HG03103 (cell line): ENCODE measurements at regions not wholly inside any gene's neighbourhood (a gene's known extent, or its start where the extent isn't known, plus 50 kb on each side); places are given as distances from the start of the nearest gene placed in this dataset.

ENCODE experiments used
- ATAC-seq: cut with Tn5 transposase; IDR thresholded peaks from one replicate; pipeline ENCODE4 v1.9.1; 2021; ENCODE audit warnings: low read depth; ENCODE audit not compliant: unreplicated experiment

GRCh38 chr7:118009419-118009818 lies 136.2 kb upstream of the CTTNBP2 start:
- ATAC-seq = no peak

DNA sequence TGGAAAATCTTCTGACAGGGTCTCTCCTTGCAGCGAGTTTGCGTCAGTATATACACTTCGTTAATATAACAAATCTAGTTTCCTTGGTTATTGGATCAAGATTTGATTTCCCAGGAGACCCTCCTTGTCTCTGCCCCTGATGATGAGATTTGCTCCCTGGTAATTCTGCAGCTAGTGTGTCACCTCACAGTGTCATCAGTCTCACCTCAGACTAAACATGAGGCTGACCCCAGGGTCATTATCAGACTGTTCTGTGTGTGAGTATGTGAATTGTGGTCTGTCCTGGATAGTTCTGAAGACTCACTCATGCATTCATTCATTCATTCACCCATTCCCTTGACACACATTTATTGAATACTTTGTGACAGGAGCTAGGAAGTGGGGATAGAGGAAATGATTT lies 138.4 kb upstream of the CTTNBP2 start:
- ATAC-seq = no peak

GRCh38 chr7:118013252-118014010 lies 140.2 kb upstream of the CTTNBP2 start:
- ATAC-seq = no peak

DNA sequence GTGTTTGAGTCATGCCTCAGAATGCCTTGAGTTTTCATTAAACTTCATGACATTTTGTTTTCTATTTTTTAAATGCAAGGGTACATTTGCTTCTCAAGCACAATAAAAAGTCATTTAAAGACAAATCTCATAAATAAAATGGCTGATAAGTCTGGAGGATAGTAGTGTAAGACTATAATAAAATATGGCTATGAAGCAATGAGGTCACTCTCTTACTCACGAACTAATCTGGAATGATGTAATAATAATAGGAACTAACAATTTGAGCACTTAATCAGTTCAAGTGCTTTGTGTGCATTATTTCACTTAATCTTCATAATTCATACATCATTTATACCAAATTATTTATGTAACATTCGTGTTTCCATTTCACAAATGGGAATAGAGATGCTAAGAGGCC lies 149.3 kb upstream of the CTTNBP2 start:
- no peak for ATAC-seq

DNA sequence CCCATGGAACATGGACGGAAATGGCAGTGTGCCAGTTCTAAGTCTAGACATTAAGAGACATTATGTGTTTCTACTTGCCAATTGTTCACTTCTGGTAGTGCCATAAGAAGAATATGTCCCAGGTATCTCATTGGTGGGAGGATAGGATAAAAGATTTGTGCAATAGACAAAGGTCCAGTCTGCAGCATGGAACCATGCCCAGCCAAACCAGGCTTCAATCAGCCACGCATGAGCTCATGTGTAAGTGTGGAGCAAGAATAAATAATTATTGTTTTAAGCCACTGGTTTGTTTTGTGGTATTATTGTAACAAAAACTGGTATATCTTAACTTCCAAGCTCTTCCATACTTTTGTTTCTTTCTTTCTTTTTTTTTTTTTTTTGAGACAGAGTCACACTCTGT lies 153.6 kb upstream of the CTTNBP2 start:
- ATAC-seq = no peak

- ATAC-seq = no peak
These were observed 155.0 kb upstream of the CTTNBP2 start for GRCh38 chr7:118028226-118028625.

DNA sequence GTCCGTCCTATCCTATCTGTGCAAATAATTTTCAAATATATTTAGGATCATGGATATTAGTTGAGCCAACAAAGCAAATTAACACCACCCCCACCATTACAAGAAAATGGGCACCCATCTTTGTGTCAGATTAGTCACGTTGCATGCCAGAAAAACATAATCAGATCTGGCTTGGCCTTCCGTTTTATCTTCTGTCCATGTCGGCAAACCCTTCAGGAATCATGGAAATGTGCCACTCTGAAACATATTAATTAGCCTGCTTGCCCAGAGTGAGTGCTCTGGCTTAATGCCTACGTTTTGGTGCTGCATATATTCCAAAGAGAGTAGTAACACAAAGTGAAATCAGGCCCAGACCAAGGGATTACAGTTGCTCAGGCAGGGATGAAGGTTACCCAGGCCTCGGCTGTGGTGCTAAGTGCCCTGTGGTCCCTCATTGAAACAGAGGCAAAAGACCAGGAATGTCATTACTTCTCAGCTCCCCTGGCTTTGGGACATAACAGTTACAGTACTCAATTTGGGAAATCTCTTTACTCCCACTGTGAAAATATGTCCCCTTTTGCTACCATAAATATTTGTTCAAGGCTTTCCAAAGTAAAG lies 154.0 kb upstream of the LSM8 start:
- no peak for ATAC-seq

GRCh38 chr7:118033273-118033672 lies 150.7 kb upstream of the LSM8 start:
- no peak for ATAC-seq

- no peak for ATAC-seq
These were observed 143.9 kb upstream of the LSM8 start for GRCh38 chr7:118039963-118040489.

DNA sequence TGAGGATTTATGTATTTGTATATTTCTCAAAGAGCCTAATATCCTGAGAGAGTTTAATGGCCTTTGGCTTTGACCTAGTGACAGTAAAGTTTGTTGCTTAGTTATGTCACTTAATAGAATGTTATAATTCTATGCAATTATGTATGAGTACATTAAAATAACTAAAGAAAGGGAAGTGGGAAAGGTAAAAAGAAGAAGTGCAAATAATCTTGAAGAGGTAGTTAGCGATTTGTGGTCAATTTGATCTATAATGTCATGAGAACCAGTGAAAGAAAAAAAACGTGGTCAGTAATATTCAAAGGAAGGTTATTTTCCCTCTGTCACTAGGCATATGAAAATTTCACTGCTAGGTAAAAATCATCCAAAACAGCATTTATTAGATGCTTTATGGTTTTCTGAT lies 143.4 kb upstream of the LSM8 start:
- ATAC-seq = peak; percentile 54

DNA sequence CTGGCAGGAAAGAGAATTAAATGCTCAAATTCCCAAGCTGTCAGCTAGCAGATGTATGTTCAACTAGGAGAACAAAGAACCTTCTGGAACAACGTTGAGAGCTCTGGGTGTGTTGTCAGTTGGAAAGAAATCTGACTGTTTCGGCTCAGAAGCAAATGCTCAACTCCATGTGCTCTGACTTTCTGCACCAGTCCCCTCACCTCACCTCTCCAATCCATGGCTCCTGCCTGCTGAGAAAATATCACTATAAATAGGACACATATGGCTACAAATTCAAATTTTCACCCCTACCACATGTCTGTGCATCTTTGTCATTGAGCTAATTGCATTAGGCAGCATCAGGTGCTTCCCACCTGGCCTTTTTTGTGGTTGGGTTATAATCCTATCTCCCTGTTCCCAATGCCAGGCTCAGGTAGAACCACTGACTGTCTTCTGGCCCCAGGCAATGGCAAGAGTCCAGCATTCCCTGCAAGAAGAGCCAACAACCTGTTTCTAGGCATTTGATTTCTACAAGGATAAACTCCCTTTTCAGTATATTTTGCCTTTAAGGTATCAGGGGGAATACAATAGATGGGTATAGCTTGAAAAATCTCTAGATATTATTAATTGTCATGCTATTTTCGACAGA lies 142.6 kb upstream of the LSM8 start:
- no peak for ATAC-seq

GRCh38 chr7:118045629-118046028 lies 138.3 kb upstream of the LSM8 start:
- ATAC-seq = no peak

DNA sequence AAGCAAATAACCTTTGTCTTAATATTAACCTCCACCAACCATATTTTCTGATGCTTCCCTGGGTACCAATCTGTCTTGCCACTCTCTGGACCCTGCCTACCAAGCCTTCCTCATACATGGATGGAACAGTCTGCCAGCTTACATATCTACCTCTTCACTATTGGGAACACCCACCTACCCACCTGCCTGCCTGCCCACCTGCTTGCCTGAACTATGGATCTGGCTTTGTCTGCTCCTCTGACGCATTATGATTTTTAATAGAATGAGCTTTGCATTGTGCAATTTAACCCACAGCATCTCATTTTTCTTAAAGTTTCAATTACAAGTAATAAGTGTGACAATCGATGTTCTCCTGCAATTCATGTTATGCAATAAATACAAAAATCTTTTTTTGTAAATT lies 137.9 kb upstream of the LSM8 start:
- no peak for ATAC-seq

GRCh38 chr7:118046801-118047200 lies 137.2 kb upstream of the LSM8 start:
- no peak for ATAC-seq

GRCh38 chr7:118052336-118052735 lies 131.6 kb upstream of the LSM8 start:
- no peak for ATAC-seq

DNA sequence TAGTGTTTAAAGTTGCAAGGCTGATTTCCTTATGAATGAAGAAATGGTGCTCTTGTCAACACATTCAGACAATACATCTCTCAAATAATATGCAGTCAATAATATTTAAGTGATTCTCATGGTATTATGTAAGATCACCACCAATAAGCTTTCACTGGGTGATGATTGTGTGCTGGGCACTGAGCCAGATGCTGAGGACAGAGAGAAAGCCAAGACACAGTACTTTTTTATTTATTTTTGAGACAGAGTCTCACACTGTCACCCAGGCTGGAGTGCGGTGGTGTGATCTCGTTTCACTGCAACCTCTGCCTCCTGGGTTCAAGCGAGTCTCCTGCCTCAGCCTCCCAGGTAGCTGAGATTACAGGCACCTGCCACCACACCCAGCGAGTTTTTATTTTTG lies 130.6 kb upstream of the LSM8 start:
- no peak for ATAC-seq

GRCh38 chr7:118054529-118054928 lies 129.4 kb upstream of the LSM8 start:
- no peak for ATAC-seq

- ATAC-seq = no peak
These were observed 128.3 kb upstream of the LSM8 start for GRCh38 chr7:118055647-118056046.

- no peak for ATAC-seq
These were observed 126.6 kb upstream of the LSM8 start for GRCh38 chr7:118057404-118057803.

DNA sequence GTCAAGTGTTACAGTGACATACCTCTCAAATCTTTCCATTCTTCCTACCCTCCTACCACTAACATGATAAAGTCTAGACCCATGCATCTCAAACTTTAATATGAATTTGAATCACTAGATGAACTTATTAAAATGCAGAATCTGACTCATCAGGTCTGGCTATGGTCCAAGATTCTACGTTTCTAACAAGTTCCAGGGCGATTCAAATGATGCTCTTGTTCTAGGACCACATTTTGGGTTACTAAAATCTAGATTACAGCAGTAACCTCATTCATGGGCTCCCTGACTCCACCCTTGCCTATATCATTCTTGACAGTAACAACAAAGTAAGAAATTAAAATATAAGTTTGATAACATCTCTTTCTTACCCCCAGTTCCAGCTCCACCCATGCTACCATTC lies 124.8 kb upstream of the LSM8 start:
- no peak for ATAC-seq

- no peak for ATAC-seq
These were observed 123.3 kb upstream of the LSM8 start for GRCh38 chr7:118060692-118061091.

- no peak for ATAC-seq
These were observed 122.6 kb upstream of the LSM8 start for GRCh38 chr7:118061386-118061785.
